ENCODE measurements at regions not wholly inside any gene's neighbourhood (a gene's known extent, or its start where the extent isn't known, plus 50 kb on each side); places are given as distances from the start of the nearest gene placed in this dataset.
A peak's percentile ranks its signal among the peaks of the same experiment; 100 is the strongest.

- DNase-seq: peak; percentile 68
- POLR2A ChIA-PET (ENCODE audit: unreplicated experiment): no interaction called here
Observed at GRCh38 chr7:19522486-19522885, 186.4 kb downstream of the POLR1F start.

More at GRCh38 chr7:19522486-19522885, 186.4 kb downstream of the POLR1F start:
- peak; percentile 51 for ATAC-seq (ENCODE audit: low read depth)
- H3K9me3 ChIP-seq (ENCODE audit: control insufficient read depth, insufficient read depth, low read length): no peaks in the 10 kb centered on the region
- no peaks in the 10 kb centered on the region for H3K27me3 ChIP-seq (ENCODE audit: control insufficient read depth, insufficient read depth, low read length)
- no peak overlapping the region for H4K8ac ChIP-seq (ENCODE audit: low read depth in 2 of 2, low read length in 2 of 2)
- no peak overlapping the region for H4K5ac ChIP-seq (ENCODE audit: low read depth, low read length)
- no peak overlapping the region for H2AFZ ChIP-seq (replicated peaks; ENCODE audit: low read length, poor library complexity)
- no peaks in the 10 kb centered on the region for H4K20me1 ChIP-seq (ENCODE audit: insufficient read depth, low read length)
- H2BK15ac ChIP-seq (ENCODE audit: low read depth, low read length): no peak overlapping the region
- no TSS peak for BruUV-seq (replicated peaks)
- intact Hi-C loops (cut with micrococcal nuclease): loop anchor here (10.0 kb wide), 1 partner anchor 62 kb away; no protein-coding TSS in a partner anchor
- H2BK20ac ChIP-seq (ENCODE audit: low read depth, low read length): no peak overlapping the region
- H3K56ac ChIP-seq (ENCODE audit: extremely low read depth, insufficient read depth, low read length): no peak overlapping the region
- no peak overlapping the region for H2AK5ac ChIP-seq (ENCODE audit: low read depth, low read length)
- no peaks in the 10 kb centered on the region for H3K36me3 ChIP-seq (ENCODE audit: control insufficient read depth, insufficient read depth, low read length)
- WGBS, 2 experiments (ENCODE audit: extremely low coverage in 2 of 2, insufficient read length in 1 of 2): no CpG with 5 or more reads among the region's 3 CpGs
- H3K27ac ChIP-seq (ENCODE audit: insufficient read depth, low read length): no peak overlapping the region
- no peak overlapping the region for H3K4ac ChIP-seq (ENCODE audit: low read depth, low read length)
- no peak overlapping the region for H3K23ac ChIP-seq (ENCODE audit: low read depth, low read length)
- no peak overlapping the region for H2AK9ac ChIP-seq (replicated peaks; ENCODE audit: low read depth, low read length, poor library complexity)
- no peak overlapping the region for H4K91ac ChIP-seq (ENCODE audit: insufficient read depth, low read depth, low read length)
- H2BK5ac ChIP-seq (ENCODE audit: low read depth, low read length, poor library complexity, severe bottlenecking): no peak overlapping the region
- no peak for TF ChIP-seq NFE2L2 (IDR thresholded peaks at IDR 0.05; ENCODE audit: low read depth, low read length)
- TF ChIP-seq FOS (IDR thresholded peaks at IDR 0.05; ENCODE audit: low read depth, low read length): no peak
- no peak for TF ChIP-seq POLR2A (IDR thresholded peaks at IDR 0.05; ENCODE audit: low read depth, low read length)
- no peak for TF ChIP-seq CEBPB (IDR thresholded peaks at IDR 0.05; ENCODE audit: low read depth, low read length)
- TF ChIP-seq BHLHE40 (IDR thresholded peaks at IDR 0.05; ENCODE audit: low read depth, low read length): no peak
- no peak for TF ChIP-seq RAD21 (IDR thresholded peaks at IDR 0.05; ENCODE audit: low read length)
- H3K9ac ChIP-seq (ENCODE audit: low read depth, low read length): no peak overlapping the region
- no peak overlapping the region for H3K18ac ChIP-seq (ENCODE audit: low read depth, low read length)
- CTCF ChIA-PET: no interaction called here
- no peak overlapping the region for H3K4me2 ChIP-seq (ENCODE audit: low read depth, low read length)
- in situ Hi-C loops (cut with MboI; ENCODE audit: low sequenced_read_pairs): no loop called here
- H3K14ac ChIP-seq (replicated peaks; ENCODE audit: low read depth, low read length): no peak overlapping the region
- no peaks in the 10 kb centered on the region for H3K79me1 ChIP-seq (ENCODE audit: low read depth in 1 of 2, low read length in 2 of 2)
- H2BK120ac ChIP-seq (ENCODE audit: low read depth, low read length): no peak overlapping the region
- no peaks in the 10 kb centered on the region for H3K9me1 ChIP-seq (ENCODE audit: insufficient read depth, low read length)
- H3K4me3 ChIP-seq (ENCODE audit: insufficient read depth, low read depth, low read length): no peak overlapping the region
- H3K4me1 ChIP-seq (ENCODE audit: control insufficient read depth, insufficient read depth, low read length): no peaks in the 10 kb centered on the region
- dilution Hi-C loops (cut with HindIII; ENCODE audit: low sequenced_read_pairs, unreplicated experiment): no loop called here
